ENCODE measurements at regions not wholly inside any gene's neighbourhood (a gene's known extent, or its start where the extent isn't known, plus 50 kb on each side); places are given as distances from the start of the nearest gene placed in this dataset.
"Not testable (repeated sequence)": the region's sequence is repeated elsewhere in the genome, so short reads cannot be mapped to it uniquely, and the experiment has no call there.

DNA sequence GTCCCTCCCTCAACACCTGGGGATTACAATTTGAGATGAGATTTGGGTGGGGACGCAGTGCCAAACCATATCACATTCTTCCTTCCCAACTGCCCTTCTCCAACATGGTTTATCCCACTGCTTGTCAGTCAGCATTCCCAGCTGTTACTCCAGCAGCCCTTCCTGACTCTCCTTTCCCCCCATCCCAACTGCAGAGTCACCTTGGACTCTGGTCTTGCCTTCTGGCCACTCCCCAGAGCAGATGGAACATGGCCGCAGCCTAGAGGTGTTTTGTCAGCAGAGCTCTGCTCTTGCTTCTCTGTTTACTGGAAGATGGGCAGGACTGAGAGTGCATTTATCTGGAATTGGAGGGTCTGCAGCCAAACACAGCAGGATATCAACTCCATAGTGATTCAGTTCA is 51.2 kb upstream of the MEX3C start:
- DNase-seq: no peak

- DNase-seq: no peak
These were observed 52.5 kb upstream of the MEX3C start for GRCh38 chr18:51250006-51250405.

GRCh38 chr18:51250458-51251024 is 53.1 kb upstream of the MEX3C start:
- no peak for DNase-seq

DNA sequence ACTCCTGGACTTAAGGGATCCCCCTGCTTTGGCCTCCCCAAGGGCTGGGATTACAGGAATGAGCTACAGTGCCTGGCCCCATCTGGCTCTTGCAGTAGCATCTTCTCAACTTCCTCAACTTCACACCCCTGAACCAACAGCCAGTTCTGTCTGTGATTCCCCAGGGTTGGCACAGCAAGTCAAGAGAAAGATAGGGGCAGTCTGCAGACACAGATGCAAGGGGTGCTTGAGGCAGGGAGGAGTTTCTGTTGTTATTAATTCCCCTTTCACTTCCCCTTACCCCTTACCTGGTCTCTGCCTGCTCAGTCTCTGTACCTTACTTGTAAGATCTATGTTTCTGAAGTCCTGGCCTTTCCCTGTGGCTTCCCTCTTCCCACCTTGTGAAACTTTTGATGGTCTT is 54.1 kb upstream of the MEX3C start:
- no peak for DNase-seq

- DNase-seq: no peak
These were observed 56.0 kb upstream of the MEX3C start for GRCh38 chr18:51253476-51253875.

- no peak for DNase-seq
These were observed 58.2 kb upstream of the MEX3C start for GRCh38 chr18:51255693-51256092.

DNA sequence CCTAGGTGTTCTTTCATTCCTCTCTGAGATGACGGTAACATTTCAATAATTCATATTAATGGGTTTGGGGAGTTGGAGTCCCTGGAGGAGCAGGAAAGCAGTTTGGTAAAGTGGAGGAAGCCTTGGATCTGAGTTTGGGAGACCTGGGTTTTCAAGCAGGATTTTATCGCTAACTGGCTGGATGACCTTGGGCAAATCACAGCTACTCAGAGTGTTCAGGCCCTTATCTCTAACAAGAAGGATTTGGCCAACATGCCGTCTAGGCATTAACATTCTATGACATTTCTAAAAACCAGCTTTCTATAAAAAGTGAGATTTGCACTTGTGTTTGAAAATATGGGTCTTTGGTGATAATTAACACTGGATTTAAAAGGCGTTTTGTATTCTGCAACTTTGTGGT is 59.7 kb upstream of the MEX3C start:
- no peak for DNase-seq

DNA sequence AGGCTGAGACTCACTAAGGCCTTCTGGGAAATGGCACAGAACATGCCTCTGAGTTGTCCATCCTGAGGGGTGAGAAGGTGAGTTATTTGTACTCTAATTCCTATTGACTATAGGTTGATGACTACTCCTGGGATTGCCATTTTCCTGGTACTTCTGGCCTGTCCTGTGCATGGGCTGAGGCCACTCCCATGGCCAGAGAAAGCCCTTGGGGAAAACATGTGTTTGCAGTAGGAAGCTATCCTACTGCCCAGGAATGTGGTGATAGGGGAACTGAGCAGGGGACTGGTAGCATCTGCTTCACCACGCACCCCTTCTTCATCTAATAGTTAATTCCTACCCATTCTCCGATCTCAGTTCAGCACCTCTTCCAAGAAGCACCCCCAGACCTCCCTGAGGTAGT is 62.6 kb upstream of the MEX3C start:
- no peak for DNase-seq

- not testable (repeated sequence) for DNase-seq
These were observed 68.6 kb upstream of the MEX3C start for GRCh38 chr18:51266077-51266476.

- no peak for DNase-seq
These were observed 69.3 kb upstream of the MEX3C start for GRCh38 chr18:51266773-51267172.

GRCh38 chr18:51273437-51273836 is 76.0 kb upstream of the MEX3C start:
- DNase-seq: no peak

GRCh38 chr18:51275712-51276476 is 78.4 kb upstream of the MEX3C start:
- no peak for DNase-seq

- DNase-seq: peak; percentile 72
These were observed 80.7 kb upstream of the MEX3C start for GRCh38 chr18:51278045-51278649.

DNA sequence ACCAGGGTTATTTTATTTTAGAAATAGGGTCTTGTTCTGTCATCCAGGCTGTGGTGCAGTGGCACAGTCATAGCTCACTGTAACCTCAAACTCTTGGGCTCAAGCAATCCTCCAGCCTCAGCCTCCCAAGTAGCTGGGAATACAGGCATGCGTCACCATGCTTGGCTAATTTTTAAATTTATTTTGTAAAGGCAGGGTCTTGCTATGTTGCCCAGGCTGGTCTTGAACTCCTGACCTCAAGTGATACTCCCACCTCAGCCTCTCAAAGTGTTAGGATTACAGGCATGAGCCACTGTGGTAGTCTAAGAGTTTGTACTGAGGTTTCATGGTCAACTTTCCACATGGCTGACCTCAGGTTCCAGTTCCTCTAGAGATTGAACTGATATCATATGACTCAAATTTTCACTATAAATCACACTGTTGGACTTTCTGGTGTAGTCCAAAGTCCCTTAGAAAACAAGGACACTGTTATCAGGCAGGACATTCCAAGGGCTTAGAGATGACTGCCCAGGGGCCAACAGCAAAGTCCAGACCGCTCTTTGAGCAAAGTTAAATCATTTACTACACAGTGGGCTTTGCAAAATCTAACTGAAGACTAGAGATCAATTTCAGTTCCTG is 82.0 kb upstream of the MEX3C start:
- no peak for DNase-seq

GRCh38 chr18:51287818-51288508 is 90.5 kb upstream of the MEX3C start:
- no peak for DNase-seq

DNA sequence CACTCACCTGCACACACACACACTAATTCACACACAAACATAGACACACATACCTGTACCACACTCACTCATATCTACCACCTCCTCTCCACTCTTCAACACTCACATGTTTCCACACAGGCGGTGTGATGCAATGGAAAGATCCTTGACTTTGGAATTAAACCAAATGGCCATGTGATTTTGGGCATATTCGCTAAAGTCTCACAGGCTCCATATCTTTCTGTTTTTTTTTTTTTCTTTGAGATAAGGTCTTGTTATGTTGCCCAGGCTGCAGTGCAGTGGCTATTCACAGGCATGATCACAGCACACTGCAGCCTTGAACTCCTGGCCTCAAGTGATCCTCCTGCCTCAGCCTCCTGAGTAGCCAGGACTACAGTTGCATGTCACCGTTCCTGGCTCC is 91.1 kb upstream of the MEX3C start:
- no peak for DNase-seq

- no peak for DNase-seq
These were observed 93.4 kb upstream of the MEX3C start for GRCh38 chr18:51290860-51291259.

GRCh38 chr18:51300912-51301311 is 103.4 kb upstream of the MEX3C start:
- DNase-seq: peak; percentile 1

- no peak for DNase-seq
These were observed 103.9 kb upstream of the MEX3C start for GRCh38 chr18:51301376-51301775.

GRCh38 chr18:51316677-51317076 is 119.2 kb upstream of the MEX3C start:
- DNase-seq: no peak

- DNase-seq: no peak
These were observed 124.2 kb upstream of the MEX3C start for GRCh38 chr18:51321696-51322095.

- no peak for DNase-seq
These were observed 126.5 kb upstream of the MEX3C start for GRCh38 chr18:51323961-51324360.

- no peak for DNase-seq
These were observed 132.7 kb upstream of the MEX3C start for GRCh38 chr18:51330148-51330547.
